Esophagus muscularis mucosa (tissue), 3 donors: ENCODE measurements at regions not wholly inside any gene's neighbourhood (a gene's known extent, or its start where the extent isn't known, plus 50 kb on each side); places are given as distances from the start of the nearest gene placed in this dataset.

Source experiments
- CTCF ChIP-seq, 3 experiments: fragments of 200-600 bp in 2 of 3; fragments of 450-650 bp in 1 of 3; sonication (generic) in 2 of 3; IDR thresholded peaks; one replicate each; pipeline ENCODE4 v1.5.1; 2017 to 2019; ENCODE audit warnings: antibody characterized with exemption in 3 of 3, mild to moderate bottlenecking in 2 of 3, moderate library complexity in 1 of 3
- POLR2AphosphoS5 ChIP-seq, 2 donors: sonication (generic); formaldehyde crosslinking; IDR thresholded peaks; one replicate each; pipeline ENCODE4 v1.6.1; 2017; ENCODE audit warnings: antibody characterized with exemption in 2 of 2

- no peak for TF ChIP-seq CTCF (IDR thresholded peaks at IDR 0.05)
- TF ChIP-seq POLR2AphosphoS5 (IDR thresholded peaks at IDR 0.05): no peak
These were observed 649.6 kb downstream of the TNS3 start for GRCh38 chr7:46932306-46932675.
